ENCODE measurements at regions not wholly inside any gene's neighbourhood (a gene's known extent, or its start where the extent isn't known, plus 50 kb on each side); places are given as distances from the start of the nearest gene placed in this dataset.
"Not testable (repeated sequence)": the region's sequence is repeated elsewhere in the genome, so short reads cannot be mapped to it uniquely, and the experiment has no call there.

GRCh38 chr1:191517826-191518225 is 640.4 kb upstream of the RGS18 start:
- H3K9ac ChIP-seq (ENCODE audit: low read depth, low read length, poor library complexity), result no peak overlapping the region
- no peak overlapping the region for H4K91ac ChIP-seq (ENCODE audit: low read depth, low read length, poor library complexity)
- no peak overlapping the region for H4K8ac ChIP-seq (ENCODE audit: low read depth, low read length)
- H3K4ac ChIP-seq (ENCODE audit: low read length), result no peak overlapping the region
- H3K27me3 ChIP-seq (ENCODE audit: control insufficient read depth in 3 of 3, insufficient read depth in 3 of 3, low read depth in 1 of 3, low read length in 3 of 3), result no peaks in the 10 kb centered on the region
- no peak overlapping the region for H2AFZ ChIP-seq (ENCODE audit: low read length)
- no peaks in the 10 kb centered on the region for H3K79me1 ChIP-seq (ENCODE audit: low read depth, low read length)
- no peaks in the 10 kb centered on the region for H3K9me3 ChIP-seq (replicated peaks in 1 of 2; ENCODE audit: control insufficient read depth in 2 of 2, insufficient read depth in 1 of 2, low read depth in 1 of 2, low read length in 2 of 2)
- no peak overlapping the region for H3K23ac ChIP-seq (ENCODE audit: low read depth, low read length, poor library complexity)
- H3K14ac ChIP-seq (ENCODE audit: low read length), result no peak overlapping the region
- no peaks in the 10 kb centered on the region for H3K36me3 ChIP-seq (replicated peaks in 1 of 2; ENCODE audit: control insufficient read depth in 2 of 2, insufficient read depth in 2 of 2, low read length in 2 of 2)
- H2BK15ac ChIP-seq (ENCODE audit: low read length), result no peak overlapping the region
- no peak overlapping the region for H3K4me3 ChIP-seq (ENCODE audit: low read length in 2 of 2)
- no peak overlapping the region for H2BK5ac ChIP-seq (ENCODE audit: low read length)
- H3K4me2 ChIP-seq (ENCODE audit: insufficient read depth, low read length, poor library complexity, severe bottlenecking), result no peak overlapping the region
- no peak overlapping the region for H3K18ac ChIP-seq (ENCODE audit: low read length)
- H2BK120ac ChIP-seq (ENCODE audit: low read depth, low read length), result no peak overlapping the region
- no peaks in the 10 kb centered on the region for H3K4me1 ChIP-seq (ENCODE audit: control insufficient read depth in 2 of 2, insufficient read depth in 1 of 2, low read depth in 1 of 2, low read length in 2 of 2)
- no peak overlapping the region for H3K27ac ChIP-seq (replicated peaks; ENCODE audit: low read length)
- no peak overlapping the region for H2AK5ac ChIP-seq (ENCODE audit: low read depth, low read length)
- DNase-seq (ENCODE audit: low spot score), result no peak
- no peak overlapping the region for H2BK12ac ChIP-seq (ENCODE audit: low read length)

- Histone ChIP-seq H2BK120ac (ENCODE audit: low read depth, low read length) (no peak overlapping the region), H3K9me3 (replicated peaks in 1 of 2; ENCODE audit: control insufficient read depth in 2 of 2, insufficient read depth in 1 of 2, low read depth in 1 of 2, low read length in 2 of 2) (no peaks in the 10 kb centered on the region), H3K9ac (ENCODE audit: low read depth, low read length, poor library complexity) (no peak overlapping the region), H4K91ac (ENCODE audit: low read depth, low read length, poor library complexity) (no peak overlapping the region), H3K79me1 (ENCODE audit: low read depth, low read length) (no peaks in the 10 kb centered on the region), H3K27ac (replicated peaks; ENCODE audit: low read length) (no peak overlapping the region), H2BK15ac (ENCODE audit: low read length) (no peak overlapping the region), H3K14ac (ENCODE audit: low read length) (no peak overlapping the region), H3K27me3 (ENCODE audit: control insufficient read depth in 3 of 3, insufficient read depth in 3 of 3, low read depth in 1 of 3, low read length in 3 of 3) (no peaks in the 10 kb centered on the region), H3K4me2 (ENCODE audit: insufficient read depth, low read length, poor library complexity, severe bottlenecking) (no peak overlapping the region), H2BK12ac (ENCODE audit: low read length) (no peak overlapping the region), H2BK5ac (ENCODE audit: low read length) (no peak overlapping the region), H4K8ac (ENCODE audit: low read depth, low read length) (no peak overlapping the region), H3K23ac (ENCODE audit: low read depth, low read length, poor library complexity) (no peak overlapping the region), H3K4ac (ENCODE audit: low read length) (no peak overlapping the region), H2AFZ (ENCODE audit: low read length) (no peak overlapping the region), H3K18ac (ENCODE audit: low read length) (no peak overlapping the region), H3K4me1 (ENCODE audit: control insufficient read depth in 2 of 2, insufficient read depth in 1 of 2, low read depth in 1 of 2, low read length in 2 of 2) (no peaks in the 10 kb centered on the region), H3K36me3 (replicated peaks in 1 of 2; ENCODE audit: control insufficient read depth in 2 of 2, insufficient read depth in 2 of 2, low read length in 2 of 2) (no peaks in the 10 kb centered on the region), H2AK5ac (ENCODE audit: low read depth, low read length) (no peak overlapping the region), H3K4me3 (ENCODE audit: low read length in 2 of 2) (no peak overlapping the region)
- DNase-seq (ENCODE audit: low spot score), result no peak
These were observed 638.7 kb upstream of the RGS18 start for GRCh38 chr1:191519519-191519918.

GRCh38 chr1:191520345-191520744 is 637.9 kb upstream of the RGS18 start:
- no peak overlapping the region for H2BK12ac ChIP-seq (ENCODE audit: low read length)
- H3K4ac ChIP-seq (ENCODE audit: low read length), result no peak overlapping the region
- H4K91ac ChIP-seq (ENCODE audit: low read depth, low read length, poor library complexity), result no peak overlapping the region
- H3K79me1 ChIP-seq (ENCODE audit: low read depth, low read length), result peaks cover 1% of the 10 kb centered on the region
- no peak overlapping the region for H3K4me3 ChIP-seq (ENCODE audit: low read length in 2 of 2)
- H3K27ac ChIP-seq (replicated peaks; ENCODE audit: low read length), result no peak overlapping the region
- H2AK5ac ChIP-seq (ENCODE audit: low read depth, low read length), result no peak overlapping the region
- no peak overlapping the region for H3K9ac ChIP-seq (ENCODE audit: low read depth, low read length, poor library complexity)
- no peak overlapping the region for H2BK120ac ChIP-seq (ENCODE audit: low read depth, low read length)
- no peaks in the 10 kb centered on the region for H3K36me3 ChIP-seq (replicated peaks in 1 of 2; ENCODE audit: control insufficient read depth in 2 of 2, insufficient read depth in 2 of 2, low read length in 2 of 2)
- no peak overlapping the region for H2AFZ ChIP-seq (ENCODE audit: low read length)
- no peak overlapping the region for H4K8ac ChIP-seq (ENCODE audit: low read depth, low read length)
- H3K18ac ChIP-seq (ENCODE audit: low read length), result no peak overlapping the region
- H3K14ac ChIP-seq (ENCODE audit: low read length), result no peak overlapping the region
- no peak overlapping the region for H3K23ac ChIP-seq (ENCODE audit: low read depth, low read length, poor library complexity)
- no peak overlapping the region for H3K4me2 ChIP-seq (ENCODE audit: insufficient read depth, low read length, poor library complexity, severe bottlenecking)
- no peak overlapping the region for H2BK5ac ChIP-seq (ENCODE audit: low read length)
- DNase-seq (ENCODE audit: low spot score), result no peak
- H3K4me1 ChIP-seq (ENCODE audit: control insufficient read depth in 2 of 2, insufficient read depth in 1 of 2, low read depth in 1 of 2, low read length in 2 of 2), result no peaks in the 10 kb centered on the region
- H2BK15ac ChIP-seq (ENCODE audit: low read length), result no peak overlapping the region
- H3K27me3 ChIP-seq (ENCODE audit: control insufficient read depth in 3 of 3, insufficient read depth in 3 of 3, low read depth in 1 of 3, low read length in 3 of 3), result no peaks in the 10 kb centered on the region
- no CpG with 5 or more reads among the region's 3 CpGs for whole genome bisulfite sequencing, 2 donors (ENCODE audit: extremely low coverage in 2 of 2, insufficient read length in 2 of 2, insufficient replicate concordance in 1 of 2)
- H3K9me3 ChIP-seq (replicated peaks in 1 of 2; ENCODE audit: control insufficient read depth in 2 of 2, insufficient read depth in 1 of 2, low read depth in 1 of 2, low read length in 2 of 2), result no peaks in the 10 kb centered on the region

- not testable (repeated sequence) for H2BK15ac ChIP-seq (ENCODE audit: low read length); H2AFZ ChIP-seq (ENCODE audit: low read length); DNase-seq (ENCODE audit: low spot score); H3K4ac ChIP-seq (ENCODE audit: low read length); H2BK12ac ChIP-seq (ENCODE audit: low read length); H3K9me3 ChIP-seq (replicated peaks in 1 of 2; ENCODE audit: control insufficient read depth in 2 of 2, insufficient read depth in 1 of 2, low read depth in 1 of 2, low read length in 2 of 2); H3K4me3 ChIP-seq (ENCODE audit: low read length in 2 of 2); H2BK5ac ChIP-seq (ENCODE audit: low read length); H3K79me1 ChIP-seq (ENCODE audit: low read depth, low read length); H3K9ac ChIP-seq (ENCODE audit: low read depth, low read length, poor library complexity); H2AK5ac ChIP-seq (ENCODE audit: low read depth, low read length); H3K14ac ChIP-seq (ENCODE audit: low read length); H4K91ac ChIP-seq (ENCODE audit: low read depth, low read length, poor library complexity); H3K4me2 ChIP-seq (ENCODE audit: insufficient read depth, low read length, poor library complexity, severe bottlenecking); H4K8ac ChIP-seq (ENCODE audit: low read depth, low read length); H3K36me3 ChIP-seq (replicated peaks in 1 of 2; ENCODE audit: control insufficient read depth in 2 of 2, insufficient read depth in 2 of 2, low read length in 2 of 2); H3K27ac ChIP-seq (replicated peaks; ENCODE audit: low read length); H3K4me1 ChIP-seq (ENCODE audit: control insufficient read depth in 2 of 2, insufficient read depth in 1 of 2, low read depth in 1 of 2, low read length in 2 of 2); H2BK120ac ChIP-seq (ENCODE audit: low read depth, low read length); H3K27me3 ChIP-seq (ENCODE audit: control insufficient read depth in 3 of 3, insufficient read depth in 3 of 3, low read depth in 1 of 3, low read length in 3 of 3); H3K23ac ChIP-seq (ENCODE audit: low read depth, low read length, poor library complexity); H3K18ac ChIP-seq (ENCODE audit: low read length)
- WGBS, 2 donors (ENCODE audit: extremely low coverage in 2 of 2, insufficient read length in 2 of 2, insufficient replicate concordance in 1 of 2), result no CpG with 5 or more reads among the region's 5 CpGs
These were observed 632.3 kb upstream of the RGS18 start for GRCh38 chr1:191525944-191526343.

All from neuronal stem cell (in vitro differentiated cells).